ENCODE measurements at regions not wholly inside any gene's neighbourhood (a gene's known extent, or its start where the extent isn't known, plus 50 kb on each side); places are given as distances from the start of the nearest gene placed in this dataset.

GRCh38 chr2:234300932-234301823, 195.7 kb downstream of the ARL4C start:
- no peak for DNase-seq (ENCODE audit: low read depth)
- TF ChIP-seq, protein P1, sequence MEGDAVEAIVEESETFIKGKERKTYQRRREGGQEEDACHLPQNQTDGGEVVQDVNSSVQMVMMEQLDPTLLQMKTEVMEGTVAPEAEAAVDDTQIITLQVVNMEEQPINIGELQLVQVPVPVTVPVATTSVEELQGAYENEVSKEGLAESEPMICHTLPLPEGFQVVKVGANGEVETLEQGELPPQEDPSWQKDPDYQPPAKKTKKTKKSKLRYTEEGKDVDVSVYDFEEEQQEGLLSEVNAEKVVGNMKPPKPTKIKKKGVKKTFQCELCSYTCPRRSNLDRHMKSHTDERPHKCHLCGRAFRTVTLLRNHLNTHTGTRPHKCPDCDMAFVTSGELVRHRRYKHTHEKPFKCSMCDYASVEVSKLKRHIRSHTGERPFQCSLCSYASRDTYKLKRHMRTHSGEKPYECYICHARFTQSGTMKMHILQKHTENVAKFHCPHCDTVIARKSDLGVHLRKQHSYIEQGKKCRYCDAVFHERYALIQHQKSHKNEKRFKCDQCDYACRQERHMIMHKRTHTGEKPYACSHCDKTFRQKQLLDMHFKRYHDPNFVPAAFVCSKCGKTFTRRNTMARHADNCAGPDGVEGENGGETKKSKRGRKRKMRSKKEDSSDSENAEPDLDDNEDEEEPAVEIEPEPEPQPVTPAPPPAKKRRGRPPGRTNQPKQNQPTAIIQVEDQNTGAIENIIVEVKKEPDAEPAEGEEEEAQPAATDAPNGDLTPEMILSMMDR (conservative IDR thresholded peaks at IDR 0.05; ENCODE audit: control insufficient read depth, insufficient read depth, low read depth, low read length), result no peak
- no peak overlapping the region for H3K4me3 ChIP-seq (ENCODE audit: control insufficient read depth, low read depth, low read length)

DNA sequence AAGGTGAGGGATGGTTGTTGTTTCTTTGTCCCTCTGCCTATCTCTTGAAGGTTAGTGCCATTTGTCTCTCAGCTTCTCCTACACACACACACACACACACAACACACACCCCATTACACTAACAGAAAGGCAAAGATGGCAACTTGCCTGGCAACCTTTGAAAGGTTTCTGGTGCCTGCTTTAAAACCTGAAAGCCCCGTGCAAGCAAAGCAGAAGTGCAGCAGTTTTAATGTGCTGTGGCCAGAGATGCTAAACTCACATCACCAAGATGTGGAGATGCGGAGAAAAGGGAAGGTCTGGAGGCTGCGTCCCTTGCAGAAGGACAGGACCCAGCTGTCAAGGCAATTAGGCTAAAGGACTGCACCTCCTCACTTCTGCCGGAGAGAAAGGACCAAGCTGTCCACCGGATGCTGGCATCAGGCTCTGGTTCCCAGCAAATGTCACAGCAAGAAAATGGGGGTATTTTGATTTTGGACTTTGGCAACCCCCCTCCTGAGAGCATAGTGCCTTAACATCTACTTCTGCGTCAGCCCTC, 196.4 kb downstream of the ARL4C start:
- H3K4me3 ChIP-seq (ENCODE audit: control insufficient read depth, low read depth, low read length), result no peak overlapping the region
- TF ChIP-seq, protein P1 (conservative IDR thresholded peaks at IDR 0.05; ENCODE audit: control insufficient read depth, insufficient read depth, low read depth, low read length), result no peak
- DNase-seq (ENCODE audit: low read depth), result no peak

GRCh38 chr2:234298918-234299317, 198.0 kb downstream of the ARL4C start:
- TF ChIP-seq, protein P1 (conservative IDR thresholded peaks at IDR 0.05; ENCODE audit: control insufficient read depth, insufficient read depth, low read depth, low read length), result no peak
- no peak overlapping the region for H3K4me3 ChIP-seq (ENCODE audit: control insufficient read depth, low read depth, low read length)
- no peak for DNase-seq (ENCODE audit: low read depth)

DNA sequence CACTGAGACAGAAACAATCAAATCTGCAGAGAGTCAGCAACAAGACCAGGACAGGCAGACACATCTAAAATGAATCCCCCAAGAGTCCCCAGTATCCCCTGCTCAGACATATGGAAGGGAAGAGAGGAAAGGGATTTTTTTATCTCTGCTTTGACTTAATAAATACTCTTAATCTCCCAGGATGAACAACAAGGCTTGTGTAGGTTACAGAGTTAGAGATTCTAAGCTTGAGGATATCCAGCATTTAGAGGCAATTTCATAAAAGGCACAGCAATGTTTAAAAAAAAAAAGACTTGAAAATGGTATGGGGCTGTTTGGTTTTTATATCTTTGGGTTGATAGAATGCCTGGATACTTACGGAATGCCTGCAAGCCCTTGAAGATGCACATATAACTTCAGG, 199.9 kb downstream of the ARL4C start:
- DNase-seq (ENCODE audit: low read depth), result no peak
- TF ChIP-seq, protein P1 (conservative IDR thresholded peaks at IDR 0.05; ENCODE audit: control insufficient read depth, insufficient read depth, low read depth, low read length), result no peak
- H3K4me3 ChIP-seq (ENCODE audit: control insufficient read depth, low read depth, low read length), result no peak overlapping the region

GRCh38 chr2:234293973-234294372, 202.9 kb downstream of the ARL4C start:
- no peak overlapping the region for H3K4me3 ChIP-seq (ENCODE audit: control insufficient read depth, low read depth, low read length)
- no peak for DNase-seq (ENCODE audit: low read depth)
- TF ChIP-seq, protein P1 (conservative IDR thresholded peaks at IDR 0.05; ENCODE audit: control insufficient read depth, insufficient read depth, low read depth, low read length), result no peak

DNA sequence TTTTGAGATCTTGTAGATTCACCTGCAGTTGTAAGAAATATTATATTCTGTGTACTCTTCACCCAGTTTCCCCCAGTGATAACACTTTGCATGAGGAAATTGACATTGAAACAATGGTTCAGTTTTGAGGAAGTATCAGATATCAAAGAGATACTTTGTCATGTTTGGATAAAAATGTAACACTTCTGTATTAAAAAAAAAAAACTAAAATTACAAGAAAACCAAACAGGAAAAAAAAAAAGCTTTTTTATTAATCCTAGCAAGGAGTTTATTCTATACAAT, 204.0 kb downstream of the ARL4C start:
- DNase-seq (ENCODE audit: low read depth), result no peak
- TF ChIP-seq, protein P1 (conservative IDR thresholded peaks at IDR 0.05; ENCODE audit: control insufficient read depth, insufficient read depth, low read depth, low read length), result no peak
- no peak overlapping the region for H3K4me3 ChIP-seq (ENCODE audit: control insufficient read depth, low read depth, low read length)

All from fibroblast of mammary gland (primary cell).